PFSK-1 (cell line): ENCODE measurements at regions not wholly inside any gene's neighbourhood (a gene's known extent, or its start where the extent isn't known, plus 50 kb on each side); places are given as distances from the start of the nearest gene placed in this dataset.

Experiments used
- FOXP2 ChIP-seq: optimal IDR thresholded peaks from 2 replicates; pipeline ENCODE3; 2011; ENCODE audit warnings: borderline replicate concordance, control low read depth, inconsistent platforms; ENCODE audit not compliant: insufficient read depth; ENCODE audit errors: extremely low read length, extremely low read depth
- POLR2AphosphoS5 ChIP-seq: IDR thresholded peaks from 2 replicates; pipeline ENCODE4 v1.6.1; 2012; ENCODE audit warnings: low read depth, mild to moderate bottlenecking, control low read depth, low read length, moderate library complexity
- SIN3A ChIP-seq: IDR thresholded peaks from 2 replicates; pipeline ENCODE4 v1.6.1; 2012; ENCODE audit warnings: mild to moderate bottlenecking, low read length, moderate library complexity, borderline replicate concordance; ENCODE audit not compliant: insufficient read depth
- TAF1 ChIP-seq: IDR thresholded peaks from 2 replicates; pipeline ENCODE4 v1.6.1; 2012; ENCODE audit warnings: low read length, control low read depth, borderline replicate concordance; ENCODE audit not compliant: insufficient read depth
- TF ChIP-seq, protein P1 (sequence below), 2 experiments: IDR thresholded peaks; 2 replicates each; pipeline versions ENCODE4 v1.6.1 to v1.8.0; 2011 to 2012; ENCODE audit warnings: low read depth in 2 of 2, low read length in 2 of 2, control low read depth in 1 of 2, inconsistent platforms in 1 of 2, mild to moderate bottlenecking in 1 of 2, moderate library complexity in 1 of 2; ENCODE audit not compliant: insufficient read depth in 1 of 2

DNA sequence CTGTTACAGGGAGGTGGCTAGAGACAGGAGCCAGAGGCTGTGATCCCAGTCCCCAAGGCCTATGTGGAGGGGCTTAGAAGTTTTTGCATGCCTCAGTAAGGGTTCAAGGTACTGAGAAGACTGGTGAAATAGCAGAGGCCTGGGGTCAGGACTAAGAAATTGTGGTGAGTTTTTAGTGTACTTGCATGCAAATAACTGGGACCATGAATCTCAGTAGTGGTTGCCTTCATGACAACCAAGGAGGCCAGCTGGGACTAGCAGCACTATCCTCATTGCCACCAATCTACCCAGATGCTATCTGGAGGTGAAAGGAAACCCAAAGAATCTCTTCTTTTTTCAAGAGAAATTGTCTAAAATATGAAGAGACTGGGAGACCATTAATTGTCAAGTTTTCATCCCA, 395.1 kb downstream of the CETN3 start:
- TF ChIP-seq POLR2AphosphoS5 (no peak), TAF1 (no peak), SIN3A (no peak), FOXP2 (no peak)
- TF ChIP-seq, protein P1, sequence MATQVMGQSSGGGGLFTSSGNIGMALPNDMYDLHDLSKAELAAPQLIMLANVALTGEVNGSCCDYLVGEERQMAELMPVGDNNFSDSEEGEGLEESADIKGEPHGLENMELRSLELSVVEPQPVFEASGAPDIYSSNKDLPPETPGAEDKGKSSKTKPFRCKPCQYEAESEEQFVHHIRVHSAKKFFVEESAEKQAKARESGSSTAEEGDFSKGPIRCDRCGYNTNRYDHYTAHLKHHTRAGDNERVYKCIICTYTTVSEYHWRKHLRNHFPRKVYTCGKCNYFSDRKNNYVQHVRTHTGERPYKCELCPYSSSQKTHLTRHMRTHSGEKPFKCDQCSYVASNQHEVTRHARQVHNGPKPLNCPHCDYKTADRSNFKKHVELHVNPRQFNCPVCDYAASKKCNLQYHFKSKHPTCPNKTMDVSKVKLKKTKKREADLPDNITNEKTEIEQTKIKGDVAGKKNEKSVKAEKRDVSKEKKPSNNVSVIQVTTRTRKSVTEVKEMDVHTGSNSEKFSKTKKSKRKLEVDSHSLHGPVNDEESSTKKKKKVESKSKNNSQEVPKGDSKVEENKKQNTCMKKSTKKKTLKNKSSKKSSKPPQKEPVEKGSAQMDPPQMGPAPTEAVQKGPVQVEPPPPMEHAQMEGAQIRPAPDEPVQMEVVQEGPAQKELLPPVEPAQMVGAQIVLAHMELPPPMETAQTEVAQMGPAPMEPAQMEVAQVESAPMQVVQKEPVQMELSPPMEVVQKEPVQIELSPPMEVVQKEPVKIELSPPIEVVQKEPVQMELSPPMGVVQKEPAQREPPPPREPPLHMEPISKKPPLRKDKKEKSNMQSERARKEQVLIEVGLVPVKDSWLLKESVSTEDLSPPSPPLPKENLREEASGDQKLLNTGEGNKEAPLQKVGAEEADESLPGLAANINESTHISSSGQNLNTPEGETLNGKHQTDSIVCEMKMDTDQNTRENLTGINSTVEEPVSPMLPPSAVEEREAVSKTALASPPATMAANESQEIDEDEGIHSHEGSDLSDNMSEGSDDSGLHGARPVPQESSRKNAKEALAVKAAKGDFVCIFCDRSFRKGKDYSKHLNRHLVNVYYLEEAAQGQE (IDR thresholded peaks at IDR 0.05; ENCODE audit: insufficient read depth in 1 of 2, low read depth in 2 of 2, low read length in 2 of 2), result no peak

DNA sequence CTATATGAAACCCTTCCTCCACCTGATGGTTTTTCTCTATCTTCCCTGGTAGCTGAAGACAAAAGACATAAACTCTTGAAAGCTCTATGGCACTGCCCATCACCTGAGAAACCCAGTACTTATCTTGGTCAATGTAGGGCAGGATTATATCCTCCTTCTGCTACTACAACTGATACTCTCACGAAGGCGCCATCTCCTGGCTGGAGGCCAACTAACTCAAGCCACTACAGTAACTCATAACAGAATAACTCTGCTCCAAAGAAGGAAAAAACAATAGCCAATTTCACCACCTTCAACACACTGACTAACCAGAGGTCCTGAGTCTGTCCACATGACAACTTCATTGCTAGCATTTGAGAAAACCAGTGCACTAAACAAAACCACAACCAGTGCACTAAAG, 409.2 kb downstream of the CETN3 start:
- TF ChIP-seq FOXP2 (no peak), SIN3A (no peak), TAF1 (no peak), POLR2AphosphoS5 (no peak)
- TF ChIP-seq, protein P1 (IDR thresholded peaks at IDR 0.05; ENCODE audit: insufficient read depth in 1 of 2, low read depth in 2 of 2, low read length in 2 of 2), result no peak

DNA sequence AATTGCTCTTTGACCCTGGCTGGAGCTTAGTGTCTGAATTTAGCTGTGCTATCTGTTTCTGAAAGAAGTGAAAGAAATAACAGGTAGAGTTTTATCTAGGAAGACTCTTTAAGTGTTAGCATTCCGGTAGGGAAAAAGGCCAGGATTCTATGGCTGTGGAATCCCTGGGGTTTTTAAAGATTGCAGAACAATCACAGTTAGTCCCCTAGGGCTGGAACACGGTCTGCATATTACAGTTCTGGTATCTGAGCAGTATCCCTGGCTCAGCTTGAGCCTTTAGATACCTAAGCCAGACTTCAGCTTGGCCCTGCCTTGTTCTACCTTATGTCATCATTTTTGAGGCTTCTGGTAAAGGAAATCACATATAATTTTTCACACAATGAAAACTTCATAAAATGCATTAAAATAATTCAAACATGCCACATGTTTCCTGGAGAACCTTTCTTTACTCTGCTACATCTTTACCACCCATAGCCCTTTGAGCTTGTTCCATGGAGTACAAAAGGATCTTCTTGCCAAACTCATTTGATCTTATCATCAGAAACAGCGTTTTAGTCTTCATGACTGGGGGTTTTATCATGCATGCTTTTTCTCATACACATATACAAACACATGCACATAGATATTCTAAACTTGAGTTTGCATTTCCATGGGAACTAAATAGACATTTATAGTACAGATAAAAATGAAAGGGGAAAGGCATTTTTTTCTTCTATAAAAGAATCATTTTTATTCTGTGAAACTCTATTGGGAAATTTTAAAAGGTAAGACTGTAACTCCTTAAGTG, 410.8 kb downstream of the CETN3 start:
- TF ChIP-seq POLR2AphosphoS5 (no peak), FOXP2 (no peak), SIN3A (no peak), TAF1 (no peak)
- TF ChIP-seq, protein P1 (IDR thresholded peaks at IDR 0.05; ENCODE audit: insufficient read depth in 1 of 2, low read depth in 2 of 2, low read length in 2 of 2), result no peak

DNA sequence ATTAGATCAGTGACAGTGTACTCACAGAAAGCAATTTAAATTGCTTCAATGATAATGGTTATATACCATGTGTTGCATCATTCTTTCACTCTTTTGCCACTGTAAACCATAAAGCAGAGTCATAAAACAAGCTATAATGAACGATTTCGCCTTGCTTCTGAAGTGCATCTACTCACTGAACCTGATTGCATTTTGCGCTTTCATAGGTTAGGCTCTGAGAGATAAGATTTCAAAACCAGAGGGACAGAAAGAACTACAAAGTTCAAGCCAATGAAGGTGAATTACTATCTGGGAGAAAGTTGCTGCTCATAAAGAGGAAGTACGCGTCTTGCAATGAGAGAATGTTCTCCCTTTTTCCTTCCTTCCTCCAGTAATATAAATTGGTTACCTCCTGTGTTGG, 412.7 kb downstream of the CETN3 start:
- TF ChIP-seq FOXP2, result no peak
- no peak for TF ChIP-seq TAF1

DNA sequence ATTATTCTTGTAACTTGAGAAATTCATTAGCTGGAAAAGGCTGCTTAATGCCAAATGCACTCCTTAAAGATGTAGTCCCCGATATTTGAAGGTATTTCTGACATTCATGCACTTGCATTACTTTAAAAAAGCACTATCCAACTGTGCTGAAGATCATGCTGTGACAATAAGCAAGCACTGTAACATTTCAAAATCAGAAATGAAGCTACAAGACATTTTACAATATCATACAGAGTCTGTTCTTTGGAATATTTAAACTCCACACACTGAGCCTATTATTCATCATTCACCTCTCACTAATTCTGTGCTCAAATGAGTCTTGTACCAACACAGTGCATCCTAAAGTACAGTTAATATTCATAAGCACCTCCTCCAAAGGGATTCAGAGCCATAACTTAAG, 413.2 kb downstream of the CETN3 start:
- TF ChIP-seq TAF1, result no peak
- TF ChIP-seq, protein P1 (IDR thresholded peaks at IDR 0.05; ENCODE audit: insufficient read depth in 1 of 2, low read depth in 2 of 2, low read length in 2 of 2), result no peak
- no peak for TF ChIP-seq FOXP2
- no peak for TF ChIP-seq SIN3A
- no peak for TF ChIP-seq POLR2AphosphoS5
